A549 (cell line): ENCODE measurements at regions not wholly inside any gene's neighbourhood (a gene's known extent, or its start where the extent isn't known, plus 50 kb on each side); places are given as distances from the start of the nearest gene placed in this dataset.

Experiments
- ATAC-seq, 2 experiments: fragments of 200-7000 bp in 1 of 2; fragments of >200 bp in 1 of 2; cut with Nextera tagmentation in 1 of 2; cut with Tn5 transposase in 1 of 2; 3 replicates each; pipeline versions ENCODE4 v1.8.0 to v1.9.1; 2018 to 2020; ENCODE audit warnings: mild to moderate bottlenecking in 1 of 2, moderate library complexity in 1 of 2
- CTCF ChIA-PET: fragments of 300-600 bp; sonication (Branson Sonifier 250); formaldehyde crosslinking; extraction: SDS; loops from one replicate; lab custom pipeline; 2021; ENCODE audit warnings: antibody characterized with exemption, inconsistent platforms; lab: Yijun Ruan, JAX
- POLR2A ChIA-PET: fragments of 350-600 bp; formaldehyde crosslinking; extraction: SDS; loops from one replicate; lab custom pipeline; 2021; ENCODE audit warnings: antibody characterized with exemption, inconsistent platforms; lab: Yijun Ruan, JAX
- DNase-seq, 2 experiments: peaks; one replicate each; pipeline versions ENCODE4 v3.0.0 to v3.0.0-alpha.2; 2011 to 2016; ENCODE audit warnings: low read depth in 1 of 2, low spot score in 1 of 2
- FAIRE-seq: peaks from 2 replicates; lab custom pipeline; 2011; peaks lifted over from hg19 to GRCh38; lab: Jason Lieb, UNC
- H3K27ac ChIP-seq, 2 experiments: fragments of >200 bp; sonication (Bioruptor Twin); formaldehyde crosslinking; 3 replicates each; pipeline ENCODE4 v1.5.1; 2016 to 2017
- H3K4me1 ChIP-seq: fragments of >200 bp; sonication (Bioruptor Twin); formaldehyde crosslinking; 3 replicates; pipeline ENCODE4 v1.6.1; 2016
- H3K4me2 ChIP-seq: fragments of >200 bp; sonication (Bioruptor Twin); formaldehyde crosslinking; 3 replicates; pipeline ENCODE4 v1.6.1; 2016
- H3K4me3 ChIP-seq: fragments of >200 bp; sonication (Bioruptor Twin); formaldehyde crosslinking; 3 replicates; pipeline ENCODE4 v1.5.1; 2016
- H3K9me3 ChIP-seq: fragments of >200 bp; sonication (Bioruptor Twin); formaldehyde crosslinking; 3 replicates; pipeline ENCODE4 v1.6.1; 2016
- ATOH8 ChIP-seq: fragments of 250-450 bp; sonication (Bioruptor Pico); IDR thresholded peaks from 2 replicates; pipeline ENCODE4 v1.5.0; 2020; ENCODE audit warnings: low read depth, mild to moderate bottlenecking, moderate library complexity
- BCL3 ChIP-seq: fragments of >200 bp; sonication (Bioruptor Twin); formaldehyde crosslinking; IDR thresholded peaks from 3 replicates; pipeline ENCODE4 v1.6.1; 2016
- CBX8 ChIP-seq: fragments of 200-600 bp; sonication (generic); IDR thresholded peaks from 2 replicates; pipeline ENCODE4 v1.6.1; 2016
- CEBPB ChIP-seq, 2 experiments: fragments of >200 bp in 1 of 2; sonication (Bioruptor Twin) in 1 of 2; formaldehyde crosslinking in 1 of 2; IDR thresholded peaks; 2 replicates each; pipeline ENCODE4 v1.6.1; 2012 to 2016
- EP300 ChIP-seq, 2 experiments: fragments of >200 bp; sonication (Bioruptor Twin); formaldehyde crosslinking; IDR thresholded peaks; 2 replicates in 1 of 2; 3 replicates in 1 of 2; pipeline ENCODE4 v1.6.1; 2016 to 2017
- ESRRA ChIP-seq: fragments of 150-350 bp; IDR thresholded peaks from 2 replicates; pipeline ENCODE4 v1.6.1; 2014; ENCODE audit warnings: mild to moderate bottlenecking, low read length, borderline replicate concordance
- FOSB ChIP-seq: fragments of 250-450 bp; sonication (Bioruptor Pico); IDR thresholded peaks from 2 replicates; pipeline ENCODE4 v1.5.0; 2020; ENCODE audit warnings: mild to moderate bottlenecking, moderate library complexity
- FOSL2 ChIP-seq, 2 experiments: fragments of 450-650 bp in 1 of 2; fragments of >200 bp in 1 of 2; sonication (Bioruptor Twin) in 1 of 2; formaldehyde crosslinking; IDR thresholded peaks; 2 replicates each; pipeline versions ENCODE4 v1.5.0 to v1.6.1; 2016 to 2020; ENCODE audit warnings: mild to moderate bottlenecking in 1 of 2, moderate library complexity in 1 of 2
- GATA3 ChIP-seq: IDR thresholded peaks from 2 replicates; pipeline ENCODE4 v1.6.1; 2012; ENCODE audit warnings: borderline replicate concordance
- HDAC2 ChIP-seq: fragments of 200-600 bp; sonication (generic); IDR thresholded peaks from 2 replicates; pipeline ENCODE4 v1.6.1; 2016
- HES2 ChIP-seq: fragments of >200 bp; sonication (Bioruptor Twin); formaldehyde crosslinking; IDR thresholded peaks from 2 replicates; pipeline ENCODE4 v1.6.1; 2016
- HOXB5 ChIP-seq: fragments of 250-450 bp; sonication (Bioruptor Pico); IDR thresholded peaks from 2 replicates; pipeline ENCODE4 v1.5.0; 2020; ENCODE audit warnings: mild to moderate bottlenecking, moderate library complexity
- JUNB ChIP-seq: fragments of >200 bp; sonication (Bioruptor Twin); formaldehyde crosslinking; IDR thresholded peaks from 2 replicates; pipeline ENCODE4 v1.6.1; 2016
- KDM1A ChIP-seq: fragments of 200-600 bp; sonication (generic); IDR thresholded peaks from 2 replicates; pipeline ENCODE4 v1.6.1; 2016; ENCODE audit warnings: low read depth, mild to moderate bottlenecking
- MAFK ChIP-seq: fragments of 450-650 bp; IDR thresholded peaks from 2 replicates; pipeline ENCODE4 v1.6.1; 2014; ENCODE audit not compliant: partially characterized antibody
- NPAS2 ChIP-seq: fragments of 250-450 bp; sonication (Bioruptor Pico); IDR thresholded peaks from 2 replicates; pipeline ENCODE4 v1.8.0; 2022; ENCODE audit warnings: mild to moderate bottlenecking, moderate library complexity, borderline replicate concordance
- PBX3 ChIP-seq: IDR thresholded peaks from 2 replicates; pipeline ENCODE4 v1.6.1; 2012
- POLR2A ChIP-seq: IDR thresholded peaks from 2 replicates; pipeline ENCODE4 v1.6.1; 2012; ENCODE audit warnings: mild to moderate bottlenecking, low read length
- RAD21 ChIP-seq, 2 experiments: fragments of >200 bp in 1 of 2; sonication (Bioruptor Twin) in 1 of 2; formaldehyde crosslinking in 1 of 2; IDR thresholded peaks in 1 of 2; conservative IDR thresholded peaks in 1 of 2; 2 replicates in 1 of 2; 3 replicates in 1 of 2; pipeline ENCODE4 v1.6.1; 2012 to 2018; ENCODE audit warnings: inconsistent platforms in 1 of 2
- RARB ChIP-seq: fragments of 250-450 bp; sonication (Bioruptor Pico); IDR thresholded peaks from 2 replicates; pipeline ENCODE4 v1.8.0; 2021; ENCODE audit warnings: mild to moderate bottlenecking, moderate library complexity
- REST ChIP-seq: fragments of 200-600 bp; sonication (generic); IDR thresholded peaks from 2 replicates; pipeline ENCODE4 v1.6.1; 2016; ENCODE audit warnings: antibody characterized with exemption, mild to moderate bottlenecking, moderate library complexity
- SMC3 ChIP-seq: fragments of >200 bp; sonication (Bioruptor Twin); formaldehyde crosslinking; IDR thresholded peaks from 3 replicates; pipeline ENCODE4 v1.6.1; 2018; ENCODE audit warnings: inconsistent platforms
- SREBF2 ChIP-seq: fragments of 450-650 bp; IDR thresholded peaks from 2 replicates; pipeline ENCODE4 v1.6.1; 2014; ENCODE audit warnings: mild to moderate bottlenecking, moderate library complexity
- ZFP36 ChIP-seq: fragments of 450-650 bp; IDR thresholded peaks from 2 replicates; pipeline ENCODE4 v1.6.1; 2014; ENCODE audit warnings: borderline replicate concordance; ENCODE audit not compliant: partially characterized antibody
- ZNF302 ChIP-seq: fragments of 250-450 bp; sonication (Bioruptor Pico); IDR thresholded peaks from 2 replicates; pipeline ENCODE4 v1.9.0; 2021; ENCODE audit warnings: inconsistent platforms, mild to moderate bottlenecking, moderate library complexity
- WGBS: methylation state at CpG from one replicate; pipeline ENCODE4 v1.1.6; 2017; ENCODE audit errors: missing lambda C conversion rate; 5-methylcytosine and 5-hydroxymethylcytosine counted together

- H3K9me3 ChIP-seq = no peaks in the 10 kb centered on the region
- peaks cover 34% of the 10 kb centered on the region for H3K4me1 ChIP-seq
- peak overlapping the region; percentile 37 for H3K4me2 ChIP-seq
- DNase-seq = peak in 1 of 2 experiments; percentile 15
- H3K27ac ChIP-seq = peak overlapping the region in 1 of 2 experiments; percentile 58; a peak in 2 of 6 replicates
- POLR2A ChIA-PET = interaction anchor here (1.0 to 3.1 kb wide), 3 partner anchors 20 to 68 kb away, joined by 3 to 16 read pairs (median 8); partner anchors contain the start of gene INSIG1
- TF ChIP-seq HES2 (no peak), ESRRA (no peak), SREBF2 (no peak), ATOH8 (CRISPR knock-in tag) (no peak), RAD21 (conservative IDR thresholded peaks at IDR 0.05 in 1 of 2, IDR thresholded peaks at IDR 0.05 in 1 of 2) (no peak), HDAC2 (no peak), ZFP36 (peak; percentile 69), KDM1A (no peak)
- no peak for FAIRE-seq
- no peak for ATAC-seq
- CTCF ChIA-PET = no interaction called here
- no peak overlapping the region for H3K4me3 ChIP-seq
- WGBS = 85% methylated on average over 14 of the region's 14 CpGs
Measured at GRCh38 chr7:155229548-155230168, 68.0 kb upstream of the INSIG1 start.

GRCh38 chr7:155230169-155230593 is 67.5 kb upstream of the INSIG1 start:
- DNase-seq = peak; percentile 90 to 96
- CTCF ChIA-PET = no interaction called here
- ATAC-seq = peak; percentile 84 to 88
- Histone ChIP-seq H3K9me3 (no peaks in the 10 kb centered on the region), H3K27ac (peak overlapping the region in 1 of 2 experiments; percentile 58; a peak in 3 of 6 replicates), H3K4me3 (no peak overlapping the region), H3K4me2 (peak overlapping the region; percentile 37)
- POLR2A ChIA-PET = interaction anchor here (1.0 to 3.1 kb wide), 3 partner anchors 21 to 68 kb away, joined by 3 to 16 read pairs (median 8); partner anchors contain the start of gene INSIG1
- FAIRE-seq = peak; percentile 67
- WGBS = 51% methylated on average over 10 of the region's 11 CpGs
- TF ChIP-seq JUNB (0 out of 2 replicates have a peak, but pooled peaks have one; percentile 32), FOSL2 (IDR thresholded peaks at IDR 0.05) (no peak), FOSL2 (CRISPR knock-in tag; IDR thresholded peaks at IDR 0.05) (peak; percentile 78), RARB (no peak), PBX3 (0 out of 2 replicates have a peak, but pooled peaks have one; percentile 28), CEBPB (IDR thresholded peaks at IDR 0.05) (peak in 1 of 2 experiments; percentile 35; a peak in 1 of 4 replicates), CBX8 (no peak)
- TF ChIP-seq, all 56 proteins: peak for 4
- H3K4me1 ChIP-seq = peaks cover 37% of the 10 kb centered on the region

GRCh38 chr7:155231241-155231800 is 66.4 kb upstream of the INSIG1 start:
- DNase-seq (no peak), ATAC-seq (no peak), FAIRE-seq (no peak)
- 90% methylated on average over 25 of the region's 25 CpGs for whole genome bisulfite sequencing
- Histone ChIP-seq H3K4me3 (no peak overlapping the region), H3K4me2 (no peak overlapping the region), H3K9me3 (no peaks in the 10 kb centered on the region), H3K4me1 (peaks cover 45% of the 10 kb centered on the region), H3K27ac (peak overlapping the region in 1 of 2 experiments; percentile 67; a peak in 3 of 6 replicates)
- ChIA-PET CTCF (no interaction called here), POLR2A (interaction anchor here (1.5 kb wide), 1 partner anchor 26 kb away, joined by 8 read pairs; no protein-coding TSS in a partner anchor)
- no peak for TF ChIP-seq EP300 (IDR thresholded peaks at IDR 0.05)
- no peak for TF ChIP-seq SMC3
- no peak for TF ChIP-seq HDAC2
- TF ChIP-seq ZFP36 = no peak
- TF ChIP-seq BCL3 = no peak
- no peak for TF ChIP-seq ZNF302 (CRISPR knock-in tag)
- TF ChIP-seq FOSB = no peak
- no peak for TF ChIP-seq NPAS2 (CRISPR knock-in tag)
- TF ChIP-seq GATA3 = no peak
- TF ChIP-seq HOXB5 = no peak
- no peak for TF ChIP-seq MAFK
- TF ChIP-seq ESRRA = no peak
- no peak for TF ChIP-seq REST
- TF ChIP-seq POLR2A = no peak
